IPS-NIHi7 (cell line): ENCODE measurements at regions not wholly inside any gene's neighbourhood (a gene's known extent, or its start where the extent isn't known, plus 50 kb on each side); places are given as distances from the start of the nearest gene placed in this dataset.

Experiments
- DNase-seq: peaks from one replicate; pipeline ENCODE4 v3.0.0; 2012; ENCODE audit warnings: mixed read lengths; ENCODE audit errors: extremely low spot score

- no peak for DNase-seq
Observed at GRCh38 chr3:110806924-110807323, 264.7 kb upstream of the NECTIN3 start.

- DNase-seq = no peak
Observed at GRCh38 chr3:110808630-110809029, 263.0 kb upstream of the NECTIN3 start.

- DNase-seq = no peak
Observed at GRCh38 chr3:110810356-110810755, 261.3 kb upstream of the NECTIN3 start.

GRCh38 chr3:110811050-110811449 is 260.6 kb upstream of the NECTIN3 start:
- DNase-seq = no peak

- DNase-seq = no peak
Observed at GRCh38 chr3:110813541-110813940, 258.1 kb upstream of the NECTIN3 start.

- DNase-seq = no peak
Observed at GRCh38 chr3:110814170-110815007, 257.2 kb upstream of the NECTIN3 start.

GRCh38 chr3:110815008-110815583 is 256.5 kb upstream of the NECTIN3 start:
- no peak for DNase-seq

- no peak for DNase-seq
Observed at GRCh38 chr3:110816008-110816407, 255.6 kb upstream of the NECTIN3 start.

- no peak for DNase-seq
Observed at GRCh38 chr3:110821586-110821985, 250.0 kb upstream of the NECTIN3 start.

- DNase-seq = no peak
Observed at GRCh38 chr3:110822971-110823370, 248.6 kb upstream of the NECTIN3 start.

GRCh38 chr3:110846971-110847370 is 224.6 kb upstream of the NECTIN3 start:
- no peak for DNase-seq

GRCh38 chr3:110849064-110849463 is 222.6 kb upstream of the NECTIN3 start:
- DNase-seq = no peak

GRCh38 chr3:110851736-110852135 is 219.9 kb upstream of the NECTIN3 start:
- no peak for DNase-seq

- DNase-seq = no peak
Observed at GRCh38 chr3:110855207-110855606, 216.4 kb upstream of the NECTIN3 start.

- no peak for DNase-seq
Observed at GRCh38 chr3:110856916-110857315, 214.7 kb upstream of the NECTIN3 start.

- DNase-seq = no peak
Observed at GRCh38 chr3:110858549-110858948, 213.1 kb upstream of the NECTIN3 start.

GRCh38 chr3:110859336-110859735 is 212.3 kb upstream of the NECTIN3 start:
- DNase-seq = no peak

GRCh38 chr3:110859993-110860392 is 211.6 kb upstream of the NECTIN3 start:
- no peak for DNase-seq

GRCh38 chr3:110865934-110866333 is 205.7 kb upstream of the NECTIN3 start:
- no peak for DNase-seq

GRCh38 chr3:110868106-110868505 is 203.5 kb upstream of the NECTIN3 start:
- DNase-seq = no peak

- DNase-seq = no peak
Observed at GRCh38 chr3:110869736-110870135, 201.9 kb upstream of the NECTIN3 start.

- no peak for DNase-seq
Observed at GRCh38 chr3:110871869-110872268, 199.7 kb upstream of the NECTIN3 start.

- DNase-seq = no peak
Observed at GRCh38 chr3:110878692-110879091, 192.9 kb upstream of the NECTIN3 start.
